Right atrium auricular region (tissue), 2 donors: ENCODE measurements at regions not wholly inside any gene's neighbourhood (a gene's known extent, or its start where the extent isn't known, plus 50 kb on each side); places are given as distances from the start of the nearest gene placed in this dataset.

Source experiments
- DNase-seq: peaks from one replicate; pipeline ENCODE4 v3.0.0-alpha.2; 2019; ENCODE audit warnings: low spot score
- H3K27ac ChIP-seq, 2 donors: fragments of 200-600 bp; sonication (generic); 1 replicate in 1 of 2; 2 replicates in 1 of 2; pipeline ENCODE4 v1.5.1; 2016 to 2019
- H3K27me3 ChIP-seq, 2 donors: fragments of 200-600 bp; sonication (generic); one replicate each; pipeline versions ENCODE4 v1.5.1 to v1.6.0; 2017 to 2019
- H3K36me3 ChIP-seq: fragments of 200-600 bp; sonication (generic); one replicate; pipeline ENCODE4 v1.5.1; 2016
- H3K4me1 ChIP-seq, 2 donors: fragments of 200-600 bp; sonication (generic); one replicate each; pipeline versions ENCODE4 v1.5.1 to v1.6.0; 2017 to 2019
- H3K4me3 ChIP-seq, 2 donors: fragments of 200-600 bp; sonication (generic); 1 replicate in 1 of 2; 2 replicates in 1 of 2; pipeline ENCODE4 v1.5.1; 2017 to 2019; ENCODE audit warnings: mild to moderate bottlenecking in 1 of 2, moderate library complexity in 1 of 2
- H3K9me3 ChIP-seq, 2 donors: fragments of 200-600 bp; sonication (generic); one replicate each; pipeline ENCODE4 v1.5.1; 2019
- TF ChIP-seq, protein P1 (sequence below), 2 donors: fragments of 200-600 bp; sonication (generic); IDR thresholded peaks; one replicate each; pipeline ENCODE4 v1.5.1; 2019; ENCODE audit warnings: antibody characterized with exemption in 2 of 2

DNA sequence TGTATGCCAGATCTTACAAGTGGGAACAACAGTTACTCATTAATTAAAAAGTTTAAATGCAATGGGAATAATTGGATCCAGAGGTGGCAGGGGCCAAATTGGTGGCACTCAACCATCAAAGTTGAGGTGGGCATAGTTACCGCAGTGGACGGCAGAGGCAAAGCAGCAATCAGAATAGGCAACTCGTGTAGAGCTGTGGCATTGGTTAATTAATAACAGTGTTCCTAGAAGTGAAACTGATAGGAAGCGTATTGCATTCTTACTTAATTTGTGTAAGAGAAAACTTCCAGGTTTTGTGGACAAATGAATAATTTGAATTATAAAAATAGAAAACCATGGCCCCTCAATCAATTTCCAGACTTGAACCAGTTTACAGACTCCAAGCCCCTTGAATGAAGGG, 1068.2 kb upstream of the ACVR2A start:
- Histone ChIP-seq H3K4me3 (no peak overlapping the region), H3K27me3 (no peaks in the 10 kb centered on the region), H3K4me1 (no peaks in the 10 kb centered on the region), H3K9me3 (no peaks in the 10 kb centered on the region), H3K27ac (no peak overlapping the region), H3K36me3 (no peaks in the 10 kb centered on the region)
- TF ChIP-seq, protein P1, sequence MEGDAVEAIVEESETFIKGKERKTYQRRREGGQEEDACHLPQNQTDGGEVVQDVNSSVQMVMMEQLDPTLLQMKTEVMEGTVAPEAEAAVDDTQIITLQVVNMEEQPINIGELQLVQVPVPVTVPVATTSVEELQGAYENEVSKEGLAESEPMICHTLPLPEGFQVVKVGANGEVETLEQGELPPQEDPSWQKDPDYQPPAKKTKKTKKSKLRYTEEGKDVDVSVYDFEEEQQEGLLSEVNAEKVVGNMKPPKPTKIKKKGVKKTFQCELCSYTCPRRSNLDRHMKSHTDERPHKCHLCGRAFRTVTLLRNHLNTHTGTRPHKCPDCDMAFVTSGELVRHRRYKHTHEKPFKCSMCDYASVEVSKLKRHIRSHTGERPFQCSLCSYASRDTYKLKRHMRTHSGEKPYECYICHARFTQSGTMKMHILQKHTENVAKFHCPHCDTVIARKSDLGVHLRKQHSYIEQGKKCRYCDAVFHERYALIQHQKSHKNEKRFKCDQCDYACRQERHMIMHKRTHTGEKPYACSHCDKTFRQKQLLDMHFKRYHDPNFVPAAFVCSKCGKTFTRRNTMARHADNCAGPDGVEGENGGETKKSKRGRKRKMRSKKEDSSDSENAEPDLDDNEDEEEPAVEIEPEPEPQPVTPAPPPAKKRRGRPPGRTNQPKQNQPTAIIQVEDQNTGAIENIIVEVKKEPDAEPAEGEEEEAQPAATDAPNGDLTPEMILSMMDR (IDR thresholded peaks at IDR 0.05): no peak
- no peak for DNase-seq

DNA sequence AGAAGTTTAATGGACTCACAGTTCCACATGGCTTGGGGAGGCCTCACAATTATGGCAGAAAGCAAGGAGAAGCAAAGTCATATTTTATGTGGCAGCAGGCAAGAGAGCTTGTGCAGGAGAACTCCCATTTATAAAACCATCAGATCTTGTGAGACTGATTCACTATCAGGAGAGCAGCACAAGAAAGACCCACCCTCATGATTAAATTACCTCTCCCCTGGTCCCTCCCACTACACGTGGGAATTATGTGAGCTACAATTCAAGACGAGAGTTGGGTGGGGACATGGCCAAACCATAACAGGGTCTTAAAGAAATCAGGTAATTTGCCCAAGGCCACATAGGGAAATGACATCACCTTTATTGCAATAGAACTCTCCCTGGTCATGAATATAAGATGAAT, 1073.3 kb upstream of the ACVR2A start:
- Histone ChIP-seq H3K4me3 (no peak overlapping the region), H3K36me3 (no peaks in the 10 kb centered on the region), H3K27ac (no peak overlapping the region), H3K27me3 (no peaks in the 10 kb centered on the region), H3K9me3 (peaks cover 0 to 3% of the 10 kb centered on the region in 2 donors), H3K4me1 (no peaks in the 10 kb centered on the region)
- TF ChIP-seq, protein P1 (IDR thresholded peaks at IDR 0.05): no peak
- no peak for DNase-seq

DNA sequence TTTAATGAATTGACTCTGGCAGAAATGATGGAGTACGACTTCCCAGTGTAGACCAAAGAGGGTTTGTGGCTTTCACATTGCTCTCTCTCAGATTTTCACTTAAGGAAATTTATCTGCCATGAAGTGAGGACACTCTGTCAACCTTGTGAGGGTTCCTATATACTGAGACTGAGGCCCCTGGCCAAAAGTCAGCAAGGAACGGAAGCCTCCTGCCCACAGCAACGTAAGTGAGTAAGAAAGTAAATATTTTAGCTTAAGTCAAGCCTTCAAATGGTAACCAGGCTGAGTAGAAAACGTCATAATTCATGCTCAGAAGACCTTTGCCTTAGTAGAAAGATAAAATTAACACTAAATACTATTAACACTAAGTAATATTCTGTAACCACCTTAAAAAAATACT, 1080.5 kb upstream of the ACVR2A start:
- peaks cover 0 to 8% of the 10 kb centered on the region in 2 donors for H3K9me3 ChIP-seq
- H3K36me3 ChIP-seq: no peaks in the 10 kb centered on the region
- TF ChIP-seq, protein P1 (IDR thresholded peaks at IDR 0.05): no peak
- no peak overlapping the region for H3K27ac ChIP-seq
- DNase-seq: no peak
- no peaks in the 10 kb centered on the region for H3K4me1 ChIP-seq
- no peaks in the 10 kb centered on the region for H3K27me3 ChIP-seq
- H3K4me3 ChIP-seq: no peak overlapping the region

DNA sequence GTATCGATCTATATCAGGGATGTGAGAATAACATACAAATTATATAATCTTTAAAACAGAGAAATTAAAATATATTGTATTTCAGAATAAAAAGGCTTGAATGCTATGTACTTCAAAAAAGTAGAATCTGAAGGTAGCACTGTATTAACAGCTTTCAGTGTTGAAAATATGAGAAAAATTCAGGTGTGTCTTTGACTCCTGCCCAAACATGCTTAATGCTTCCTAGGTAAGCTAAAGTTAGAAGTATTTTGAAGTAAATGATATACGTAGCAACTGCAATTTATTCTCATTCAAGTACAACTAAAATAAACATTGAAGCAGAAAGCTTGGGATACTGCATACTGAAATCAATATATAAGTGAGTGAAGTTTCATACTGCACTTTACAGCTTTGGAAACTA, 1082.0 kb upstream of the ACVR2A start:
- DNase-seq: no peak
- Histone ChIP-seq H3K4me3 (no peak overlapping the region), H3K9me3 (peaks cover 0 to 8% of the 10 kb centered on the region in 2 donors), H3K27me3 (no peaks in the 10 kb centered on the region), H3K36me3 (no peaks in the 10 kb centered on the region), H3K4me1 (no peaks in the 10 kb centered on the region), H3K27ac (no peak overlapping the region)
- TF ChIP-seq, protein P1 (IDR thresholded peaks at IDR 0.05): no peak

DNA sequence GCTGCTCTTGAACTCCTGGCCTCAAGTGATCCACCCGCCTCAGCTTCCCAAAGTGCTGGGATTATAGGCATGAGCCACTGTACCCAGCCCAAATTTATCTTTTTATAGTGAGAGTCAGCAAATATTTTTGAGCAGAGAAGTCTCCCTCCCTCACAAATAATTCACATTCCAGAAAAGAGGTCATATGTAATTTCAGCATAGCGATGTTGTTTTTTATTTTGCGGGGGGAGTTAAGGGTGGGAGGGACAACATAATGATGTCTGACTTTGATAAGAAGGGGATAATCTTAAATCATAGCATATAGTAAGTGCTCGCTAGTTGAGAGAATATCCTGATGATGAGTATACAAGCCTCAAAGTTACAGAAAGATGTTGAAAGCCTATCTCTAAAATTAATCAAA, 1090.2 kb upstream of the ACVR2A start:
- no peaks in the 10 kb centered on the region for H3K9me3 ChIP-seq
- no peaks in the 10 kb centered on the region for H3K36me3 ChIP-seq
- no peak overlapping the region for H3K4me3 ChIP-seq
- TF ChIP-seq, protein P1 (IDR thresholded peaks at IDR 0.05): no peak
- no peak overlapping the region for H3K27ac ChIP-seq
- no peaks in the 10 kb centered on the region for H3K4me1 ChIP-seq
- no peak for DNase-seq
- no peaks in the 10 kb centered on the region for H3K27me3 ChIP-seq

DNA sequence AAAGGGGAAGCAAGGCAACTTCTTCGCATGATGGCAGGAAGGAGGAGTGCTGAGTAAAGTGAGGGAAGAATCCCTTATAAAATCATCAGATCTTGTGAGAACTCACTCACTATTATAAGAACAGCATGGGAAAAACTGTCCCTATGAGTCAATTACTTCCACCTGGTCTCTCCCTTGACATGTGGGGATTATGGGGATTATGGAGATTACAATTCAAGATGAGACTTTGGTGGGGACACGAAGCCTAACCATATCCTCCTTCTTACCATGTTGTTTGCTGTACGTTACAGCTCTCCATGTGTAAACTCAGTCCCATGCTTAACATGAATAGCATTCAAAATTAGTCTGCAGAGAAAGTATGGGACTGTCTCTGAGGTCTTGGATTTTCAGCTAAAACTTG, 1096.8 kb upstream of the ACVR2A start:
- H3K27ac ChIP-seq: no peak overlapping the region
- no peak for DNase-seq
- no peaks in the 10 kb centered on the region for H3K36me3 ChIP-seq
- no peaks in the 10 kb centered on the region for H3K27me3 ChIP-seq
- H3K4me1 ChIP-seq: no peaks in the 10 kb centered on the region
- TF ChIP-seq, protein P1 (IDR thresholded peaks at IDR 0.05): no peak
- no peaks in the 10 kb centered on the region for H3K9me3 ChIP-seq
- H3K4me3 ChIP-seq: no peak overlapping the region
